ENCODE measurements at regions not wholly inside any gene's neighbourhood (a gene's known extent, or its start where the extent isn't known, plus 50 kb on each side); places are given as distances from the start of the nearest gene placed in this dataset.
"Not testable (repeated sequence)": the region's sequence is repeated elsewhere in the genome, so short reads cannot be mapped to it uniquely, and the experiment has no call there.

- no peak for DNase-seq (ENCODE audit: low read depth, low spot score)
Measured at GRCh38 chr11:92035488-92035887, 189.1 kb upstream of the FAT3 start.

GRCh38 chr11:92027136-92027535, 197.5 kb upstream of the FAT3 start:
- DNase-seq (ENCODE audit: low read depth, low spot score): peak; percentile 55

- peak; percentile 23 for DNase-seq (ENCODE audit: low read depth, low spot score)
Measured at GRCh38 chr11:92026664-92027063, 198.0 kb upstream of the FAT3 start.

- no peak for DNase-seq (ENCODE audit: low read depth, low spot score)
Measured at GRCh38 chr11:92024788-92025187, 199.8 kb upstream of the FAT3 start.

- DNase-seq (ENCODE audit: low read depth, low spot score): no peak
Measured at GRCh38 chr11:92022499-92022898, 202.1 kb upstream of the FAT3 start.

- no peak for DNase-seq (ENCODE audit: low read depth, low spot score)
Measured at GRCh38 chr11:92018332-92018731, 206.3 kb upstream of the FAT3 start.

- no peak for DNase-seq (ENCODE audit: low read depth, low spot score)
Measured at GRCh38 chr11:92008249-92008648, 216.4 kb upstream of the FAT3 start.

- no peak for DNase-seq (ENCODE audit: low read depth, low spot score)
Measured at GRCh38 chr11:92002568-92002967, 222.1 kb upstream of the FAT3 start.

- DNase-seq (ENCODE audit: low read depth, low spot score): no peak
Measured at GRCh38 chr11:91998481-91998880, 226.1 kb upstream of the FAT3 start.

- DNase-seq (ENCODE audit: low read depth, low spot score): no peak
Measured at GRCh38 chr11:91997226-91997625, 227.4 kb upstream of the FAT3 start.

- DNase-seq (ENCODE audit: low read depth, low spot score): no peak
Measured at GRCh38 chr11:91996526-91996925, 228.1 kb upstream of the FAT3 start.

GRCh38 chr11:91988443-91988842, 236.2 kb upstream of the FAT3 start:
- not testable (repeated sequence) for DNase-seq (ENCODE audit: low read depth, low spot score)

GRCh38 chr11:91986218-91986617, 238.4 kb upstream of the FAT3 start:
- no peak for DNase-seq (ENCODE audit: low read depth, low spot score)

GRCh38 chr11:91984033-91984584, 240.5 kb upstream of the FAT3 start:
- DNase-seq (ENCODE audit: low read depth, low spot score): no peak

GRCh38 chr11:91981995-91982394, 242.6 kb upstream of the FAT3 start:
- no peak for DNase-seq (ENCODE audit: low read depth, low spot score)

GRCh38 chr11:91979775-91980174, 244.8 kb upstream of the FAT3 start:
- DNase-seq (ENCODE audit: low read depth, low spot score): no peak

- DNase-seq (ENCODE audit: low read depth, low spot score): no peak
Measured at GRCh38 chr11:91978747-91979146, 245.9 kb upstream of the FAT3 start.

GRCh38 chr11:91972665-91973266, 251.9 kb upstream of the FAT3 start:
- no peak for DNase-seq (ENCODE audit: low read depth, low spot score)

- no peak for DNase-seq (ENCODE audit: low read depth, low spot score)
Measured at GRCh38 chr11:91970624-91971023, 254.0 kb upstream of the FAT3 start.

GRCh38 chr11:91969486-91969885, 255.1 kb upstream of the FAT3 start:
- no peak for DNase-seq (ENCODE audit: low read depth, low spot score)

GRCh38 chr11:91967691-91968045, 256.9 kb upstream of the FAT3 start:
- DNase-seq (ENCODE audit: low read depth, low spot score): no peak

- DNase-seq (ENCODE audit: low read depth, low spot score): no peak
Measured at GRCh38 chr11:91967026-91967690, 257.5 kb upstream of the FAT3 start.

GRCh38 chr11:91966368-91966767, 258.2 kb upstream of the FAT3 start:
- no peak for DNase-seq (ENCODE audit: low read depth, low spot score)
